ENCODE measurements at regions not wholly inside any gene's neighbourhood (a gene's known extent, or its start where the extent isn't known, plus 50 kb on each side); places are given as distances from the start of the nearest gene placed in this dataset.

- no peak for TF ChIP-seq CTCF (IDR thresholded peaks at IDR 0.05; ENCODE audit: low read depth, low read length)
- H3K4me3 ChIP-seq (ENCODE audit: low read depth, low read length) = no peak overlapping the region
Measured at GRCh38 chr6:104642871-104643270, 216.8 kb downstream of the HACE1 start.

- TF ChIP-seq CTCF (IDR thresholded peaks at IDR 0.05; ENCODE audit: low read depth, low read length) = no peak
- no peak overlapping the region for H3K4me3 ChIP-seq (ENCODE audit: low read depth, low read length)
Measured at GRCh38 chr6:104640761-104641160, 219.0 kb downstream of the HACE1 start.

GRCh38 chr6:104640150-104640700, 219.5 kb downstream of the HACE1 start:
- no peak for TF ChIP-seq CTCF (IDR thresholded peaks at IDR 0.05; ENCODE audit: low read depth, low read length)
- H3K4me3 ChIP-seq (ENCODE audit: low read depth, low read length) = no peak overlapping the region

GRCh38 chr6:104639668-104640067, 220.1 kb downstream of the HACE1 start:
- TF ChIP-seq CTCF (IDR thresholded peaks at IDR 0.05; ENCODE audit: low read depth, low read length) = no peak
- H3K4me3 ChIP-seq (ENCODE audit: low read depth, low read length) = no peak overlapping the region

GRCh38 chr6:104638841-104639290, 220.9 kb downstream of the HACE1 start:
- TF ChIP-seq CTCF (IDR thresholded peaks at IDR 0.05; ENCODE audit: low read depth, low read length) = no peak
- H3K4me3 ChIP-seq (ENCODE audit: low read depth, low read length) = no peak overlapping the region

GRCh38 chr6:104633125-104633524, 226.6 kb downstream of the HACE1 start:
- no peak for TF ChIP-seq CTCF (IDR thresholded peaks at IDR 0.05; ENCODE audit: low read depth, low read length)
- H3K4me3 ChIP-seq (ENCODE audit: low read depth, low read length) = no peak overlapping the region

GRCh38 chr6:104632588-104632987, 227.1 kb downstream of the HACE1 start:
- TF ChIP-seq CTCF (IDR thresholded peaks at IDR 0.05; ENCODE audit: low read depth, low read length) = no peak
- no peak overlapping the region for H3K4me3 ChIP-seq (ENCODE audit: low read depth, low read length)
